ENCODE measurements at regions not wholly inside any gene's neighbourhood (a gene's known extent, or its start where the extent isn't known, plus 50 kb on each side); places are given as distances from the start of the nearest gene placed in this dataset.

DNA sequence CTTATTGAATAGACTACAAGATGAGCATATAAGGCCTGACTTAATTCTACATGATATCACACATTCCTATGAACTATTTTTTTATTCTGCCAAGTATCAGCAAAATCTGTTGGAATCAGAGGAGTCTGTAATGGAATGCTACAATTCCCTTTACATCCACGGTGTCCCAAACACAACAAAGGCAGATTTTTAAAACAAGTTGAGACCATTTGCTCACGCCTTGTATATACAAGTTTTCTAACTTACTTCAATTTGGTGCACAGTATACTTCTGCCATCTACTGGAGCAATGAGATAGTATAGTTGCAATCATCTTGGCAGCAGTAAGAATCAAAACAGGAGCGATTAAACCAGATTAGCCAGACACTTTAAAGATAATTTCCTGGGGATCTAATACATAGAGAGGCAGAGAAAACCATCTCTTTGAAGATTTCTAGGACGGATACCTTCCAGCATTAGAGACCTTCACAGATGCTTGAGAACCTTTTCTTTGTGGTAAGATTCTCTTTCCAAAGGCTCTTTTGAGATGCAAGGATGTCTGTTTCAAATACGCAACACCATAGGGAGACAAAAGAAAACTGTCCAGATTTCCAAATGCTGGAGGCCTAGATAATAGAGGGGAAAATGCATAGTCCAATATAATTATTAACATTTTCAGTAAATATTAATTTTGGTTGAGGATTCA is 302.0 kb upstream of the MIR17HG start:
- Histone ChIP-seq H3K9me3 (no peaks in the 10 kb centered on the region), H3K27me3 (no peaks in the 10 kb centered on the region), H3K4me3 (no peak overlapping the region), H3K36me3 (no peaks in the 10 kb centered on the region), H3K27ac (no peak overlapping the region), H3K4me1 (ENCODE audit: insufficient read depth) (no peaks in the 10 kb centered on the region)
- DNase-seq, result no peak
- WGBS, 3 donors, result 27 to 32% (median 29%) methylated on average over 5 of the region's 5 CpGs
- intact Hi-C loops (cut with DNase I), result no loop called here
- TF ChIP-seq POLR2A (IDR thresholded peaks at IDR 0.05), result no peak
- no peak for TF ChIP-seq CTCF (IDR thresholded peaks at IDR 0.05)
- TF ChIP-seq EP300 (IDR thresholded peaks at IDR 0.05), result no peak

- DNase-seq, result no peak
- Histone ChIP-seq H3K27ac (no peak overlapping the region), H3K4me3 (no peak overlapping the region), H3K4me1 (ENCODE audit: insufficient read depth) (no peaks in the 10 kb centered on the region), H3K27me3 (no peaks in the 10 kb centered on the region), H3K9me3 (no peaks in the 10 kb centered on the region), H3K36me3 (no peaks in the 10 kb centered on the region)
- no peak for TF ChIP-seq POLR2A (IDR thresholded peaks at IDR 0.05)
- TF ChIP-seq CTCF (IDR thresholded peaks at IDR 0.05), result no peak
- TF ChIP-seq EP300 (IDR thresholded peaks at IDR 0.05), result no peak
- intact Hi-C loops (cut with DNase I), result no loop called here
- WGBS, 3 donors, result 37 to 50% (median 42%) methylated on average over 4 of the region's 4 CpGs
Observed at GRCh38 chr13:91046715-91047327, 300.7 kb upstream of the MIR17HG start.

GRCh38 chr13:91050970-91051369 is 296.5 kb upstream of the MIR17HG start:
- DNase-seq, result no peak
- 43 to 48% (median 47%) methylated on average over 2 of the region's 2 CpGs for WGBS, 3 donors
- H3K36me3 ChIP-seq, result no peaks in the 10 kb centered on the region
- no peak overlapping the region for H3K4me3 ChIP-seq
- no peak overlapping the region for H3K27ac ChIP-seq
- no peaks in the 10 kb centered on the region for H3K4me1 ChIP-seq (ENCODE audit: insufficient read depth)
- intact Hi-C loops (cut with DNase I), result no loop called here
- no peak for TF ChIP-seq POLR2A (IDR thresholded peaks at IDR 0.05)
- TF ChIP-seq CTCF (IDR thresholded peaks at IDR 0.05), result no peak
- no peak for TF ChIP-seq EP300 (IDR thresholded peaks at IDR 0.05)
- no peaks in the 10 kb centered on the region for H3K9me3 ChIP-seq
- H3K27me3 ChIP-seq, result no peaks in the 10 kb centered on the region

- Histone ChIP-seq H3K36me3 (no peaks in the 10 kb centered on the region), H3K9me3 (no peaks in the 10 kb centered on the region), H3K27me3 (no peaks in the 10 kb centered on the region), H3K4me3 (no peak overlapping the region), H3K27ac (no peak overlapping the region), H3K4me1 (ENCODE audit: insufficient read depth) (no peaks in the 10 kb centered on the region)
- no peak for DNase-seq
- intact Hi-C loops (cut with DNase I), result no loop called here
- WGBS, 3 donors, result 41 to 54% (median 45%) methylated on average over 1 of the region's 1 CpG
- TF ChIP-seq EP300 (IDR thresholded peaks at IDR 0.05) (no peak), CTCF (IDR thresholded peaks at IDR 0.05) (no peak), POLR2A (IDR thresholded peaks at IDR 0.05) (no peak)
Observed at GRCh38 chr13:91052876-91053275, 294.6 kb upstream of the MIR17HG start.

Data from ovary (tissue), 7 donors.